Frontal cortex (tissue), 3 donors: ENCODE measurements at regions not wholly inside any gene's neighbourhood (a gene's known extent, or its start where the extent isn't known, plus 50 kb on each side); places are given as distances from the start of the nearest gene placed in this dataset.

Experiments used
- DNase-seq, 2 donors: peaks; one replicate each; pipeline ENCODE4 v3.0.0; 2012; ENCODE audit warnings: low spot score in 2 of 2
- FAIRE-seq: peaks from 2 replicates; lab custom pipeline; 2012; peaks lifted over from hg19 to GRCh38; lab: Jason Lieb, UNC
- donor health status: control.
- donor health status: control.
- donor health status: control.

DNA sequence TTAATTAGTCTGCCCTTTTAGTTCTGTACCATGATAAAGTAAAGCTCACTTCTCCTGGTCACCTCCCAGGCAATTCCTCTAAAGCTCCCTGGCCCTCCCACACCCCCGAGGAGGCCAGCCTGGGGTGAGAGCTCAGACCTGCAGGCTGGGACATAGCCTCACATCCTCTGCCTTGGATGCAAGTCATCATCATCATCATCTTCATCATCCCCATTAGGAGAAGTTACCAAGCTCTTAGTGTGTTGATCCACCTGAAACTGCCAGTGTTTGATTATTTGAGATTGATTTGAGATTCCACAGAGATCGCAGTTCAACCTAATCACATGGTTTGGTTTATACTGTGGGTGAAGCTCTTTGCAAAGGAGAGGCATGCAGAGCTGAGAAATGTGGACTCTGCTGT is 197.5 kb downstream of the CYLD start:
- no peak for FAIRE-seq

DNA sequence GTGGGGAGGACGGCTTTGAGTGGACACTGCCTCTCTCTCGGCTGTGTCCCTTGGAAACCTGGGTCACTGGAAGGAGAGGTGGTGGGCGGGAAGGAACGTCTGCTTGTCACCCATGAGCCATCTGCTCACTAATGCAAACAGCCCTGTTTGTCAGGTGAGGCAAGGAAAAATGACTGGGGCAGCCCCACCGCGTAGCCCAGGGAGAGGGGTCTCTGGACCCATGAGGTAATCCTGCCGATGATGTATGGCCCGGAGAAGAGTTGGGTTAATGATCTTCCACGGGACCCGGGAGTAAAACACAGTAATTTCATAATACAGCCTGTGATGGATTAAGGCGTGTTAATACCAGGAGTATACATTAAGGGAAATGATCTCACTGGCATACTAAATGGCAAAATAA is 197.0 kb downstream of the CYLD start:
- no peak for FAIRE-seq
- no peak for DNase-seq

More for the DNA sequence above, 197.5 kb downstream of the CYLD start:
- DNase-seq, result no peak

DNA sequence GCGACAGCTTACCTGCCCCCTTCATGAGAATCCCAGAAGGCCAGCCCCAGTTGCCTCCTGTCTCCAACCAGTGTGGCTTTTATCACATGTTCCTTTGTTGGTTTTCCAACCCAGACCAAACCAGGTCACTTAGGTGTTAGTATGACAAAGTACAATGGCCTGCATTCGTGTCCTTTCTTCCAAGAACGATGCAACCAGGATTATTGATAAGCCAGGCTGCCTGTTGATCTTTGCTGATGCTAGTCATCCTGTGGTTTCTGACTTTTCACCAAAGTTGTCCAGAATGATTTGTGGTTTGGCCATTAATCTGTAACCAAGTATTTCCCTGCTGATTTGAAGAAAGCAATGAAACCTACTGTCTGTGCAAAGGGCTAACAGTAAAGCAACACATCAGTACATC is 191.4 kb downstream of the CYLD start:
- FAIRE-seq, result no peak

DNA sequence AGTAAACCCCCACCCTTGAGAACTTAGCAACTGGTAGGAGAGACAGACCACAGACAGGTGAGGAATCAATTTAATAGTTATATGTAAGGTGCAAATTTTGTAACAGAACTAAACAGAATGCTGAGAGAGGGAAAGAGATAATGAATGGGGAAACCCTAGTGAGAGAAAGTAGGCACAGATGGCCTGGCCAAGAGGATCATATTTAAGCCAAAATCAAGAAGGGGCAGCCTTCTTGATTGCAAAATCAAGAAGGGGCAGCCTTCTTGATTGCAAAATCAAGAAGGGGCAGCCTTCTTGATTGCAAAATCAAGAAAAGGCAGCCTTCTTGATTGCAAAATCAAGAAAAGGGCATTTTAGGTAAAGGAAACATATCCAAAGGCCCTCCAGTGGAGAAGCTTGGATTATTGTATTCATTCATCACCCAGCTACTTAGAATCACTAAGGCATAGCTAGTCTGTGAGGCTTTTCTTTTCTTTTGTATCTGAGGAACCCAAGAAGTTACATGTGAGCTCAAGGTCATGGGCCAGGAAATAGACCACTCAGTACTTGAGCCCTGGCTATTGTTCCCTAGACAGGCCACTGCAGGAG is 190.6 kb downstream of the CYLD start:
- DNase-seq, result no peak
- FAIRE-seq, result no peak

More for the DNA sequence above, 191.4 kb downstream of the CYLD start:
- DNase-seq, result no peak

DNA sequence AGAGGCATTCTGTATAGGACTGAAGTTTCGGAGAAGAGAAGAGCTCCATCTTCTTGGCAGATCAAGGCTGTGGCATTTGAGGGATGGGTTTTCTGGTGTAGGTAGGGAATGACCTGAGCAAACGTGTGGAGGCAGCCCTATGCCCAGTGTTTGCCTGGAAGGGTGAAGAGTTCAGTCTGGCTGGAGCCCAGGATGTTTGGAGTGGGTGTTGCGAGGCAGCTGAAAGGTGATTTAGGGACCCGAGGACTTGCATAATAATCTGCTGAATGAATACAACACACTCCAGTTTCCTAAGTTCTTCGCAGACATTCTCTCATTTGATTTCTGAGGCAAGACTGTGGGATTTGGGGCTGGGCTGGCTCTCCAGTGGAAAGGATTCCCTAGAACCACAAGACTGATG is 186.2 kb downstream of the CYLD start:
- DNase-seq (no peak), FAIRE-seq (no peak)

DNA sequence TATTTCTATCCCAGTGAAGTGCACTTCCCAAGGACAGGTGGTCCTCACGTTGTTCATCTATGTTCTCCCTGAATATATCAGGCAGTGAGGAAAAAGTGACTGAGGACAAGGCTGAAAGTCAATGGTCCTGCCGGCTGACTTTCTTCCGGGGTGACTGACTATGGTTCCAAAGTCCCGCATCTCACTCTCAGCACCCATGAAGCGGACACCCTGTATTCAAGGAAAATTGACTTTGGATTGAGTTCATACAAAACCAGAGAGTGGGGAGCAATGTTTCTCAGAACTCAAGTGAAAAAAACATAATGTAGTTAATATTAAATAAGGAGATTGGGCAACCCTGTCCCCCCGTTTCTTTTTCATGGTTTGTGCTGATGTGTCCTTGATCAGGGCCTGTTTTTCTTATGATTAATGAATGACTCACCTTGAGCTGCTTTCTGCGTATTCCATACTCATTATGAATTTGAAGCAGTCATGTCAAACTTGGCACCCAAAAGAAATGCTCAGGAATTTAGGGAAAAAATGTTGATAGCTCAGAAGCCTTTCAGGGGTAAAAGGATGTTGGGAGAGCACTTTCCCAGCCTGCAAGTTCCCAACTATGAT is 184.0 kb downstream of the CYLD start:
- DNase-seq, result no peak

DNA sequence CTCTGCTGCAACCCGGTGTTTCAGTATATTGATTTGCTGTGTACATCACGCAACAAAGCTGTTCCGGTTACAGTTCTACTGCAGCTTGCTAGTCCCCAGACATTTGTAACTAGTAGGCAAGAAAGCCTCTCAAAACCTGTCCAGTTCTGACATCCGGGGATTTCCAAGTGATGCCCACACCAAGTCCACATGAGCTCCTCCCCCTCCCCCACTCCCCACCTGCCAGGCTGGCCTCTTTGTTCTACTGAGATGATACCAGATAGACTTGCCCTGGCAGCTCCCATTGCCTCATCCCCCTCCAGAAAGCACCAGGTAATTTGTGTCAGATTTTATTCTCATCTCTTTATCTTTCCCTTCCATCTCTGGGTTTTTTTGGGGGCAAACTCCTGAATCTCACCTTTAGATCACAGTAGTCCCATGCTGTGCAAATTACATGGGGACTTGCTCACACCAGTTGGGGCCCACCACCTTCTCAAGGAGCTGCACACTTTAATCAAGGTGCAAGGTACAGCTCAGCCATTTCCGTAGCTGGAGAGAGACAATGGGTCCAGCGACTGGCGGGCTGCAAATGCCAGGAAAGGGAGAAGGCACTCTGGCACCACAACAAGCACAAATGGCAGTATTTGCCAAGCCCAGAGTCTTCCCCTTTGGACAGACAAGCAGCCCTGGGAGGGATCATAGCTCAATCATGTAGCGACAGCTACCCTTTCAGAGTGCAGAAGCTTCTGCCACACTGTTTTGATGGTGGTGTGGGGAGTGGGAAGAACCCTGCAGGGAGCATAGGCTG is 183.1 kb downstream of the CYLD start:
- no peak for FAIRE-seq
- no peak for DNase-seq

More for the DNA sequence above, 184.0 kb downstream of the CYLD start:
- no peak for FAIRE-seq

DNA sequence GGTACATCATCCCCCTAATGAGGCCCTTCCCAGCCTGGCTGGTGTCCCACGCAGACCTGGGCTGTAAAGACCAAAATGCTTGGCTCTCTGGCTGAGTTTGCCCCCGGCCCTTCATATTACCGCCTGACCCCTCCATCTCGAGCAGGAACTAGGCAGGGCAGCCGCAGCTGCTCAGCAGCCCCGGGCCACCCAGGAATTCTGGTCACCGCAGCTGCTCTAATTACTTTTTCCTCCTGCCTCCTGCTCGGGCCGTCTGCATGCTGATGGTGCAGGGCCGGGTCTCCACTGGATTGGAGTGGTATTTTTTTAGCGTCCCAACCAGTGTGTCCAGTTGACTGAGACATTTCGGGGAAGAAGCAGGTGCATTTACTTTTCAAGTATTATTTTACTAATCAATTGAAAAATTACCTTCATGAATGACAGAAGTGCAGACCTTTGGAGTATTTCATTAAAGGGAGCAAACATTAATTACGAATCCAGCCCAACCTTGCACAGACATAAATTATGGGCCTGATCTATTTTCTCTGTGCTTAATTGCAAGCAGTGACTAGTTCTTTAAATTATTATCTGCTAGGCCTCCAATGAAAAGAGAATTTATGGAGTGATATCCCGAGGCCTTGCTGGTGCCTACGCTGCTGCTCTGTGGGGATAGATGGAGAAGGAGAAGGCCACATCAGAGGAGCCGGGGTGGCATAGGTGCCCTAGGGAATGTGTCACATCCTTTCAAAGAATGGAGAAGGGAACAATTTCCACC is 176.2 kb downstream of the CYLD start:
- no peak for DNase-seq

DNA sequence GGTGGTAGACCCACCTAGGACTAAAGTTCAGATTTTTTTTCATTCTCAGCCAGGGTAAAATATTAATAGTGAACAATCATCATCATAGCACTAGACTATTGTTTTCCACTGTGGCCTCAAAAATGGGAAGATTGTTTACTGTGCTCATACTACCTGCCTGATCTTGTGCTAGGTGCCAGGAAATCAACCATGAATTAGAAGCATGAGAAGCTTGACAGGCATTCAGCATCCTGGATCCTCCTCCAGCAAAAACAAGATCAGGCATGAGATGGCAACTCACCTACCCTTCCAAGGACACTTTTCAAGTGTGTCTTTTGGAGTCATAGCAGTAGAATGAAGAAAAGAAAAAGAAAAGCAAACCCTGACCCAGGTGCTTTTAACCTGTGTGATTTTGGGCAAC is 174.2 kb downstream of the CYLD start:
- DNase-seq, result no peak

More for the DNA sequence above, 176.2 kb downstream of the CYLD start:
- no peak for FAIRE-seq

DNA sequence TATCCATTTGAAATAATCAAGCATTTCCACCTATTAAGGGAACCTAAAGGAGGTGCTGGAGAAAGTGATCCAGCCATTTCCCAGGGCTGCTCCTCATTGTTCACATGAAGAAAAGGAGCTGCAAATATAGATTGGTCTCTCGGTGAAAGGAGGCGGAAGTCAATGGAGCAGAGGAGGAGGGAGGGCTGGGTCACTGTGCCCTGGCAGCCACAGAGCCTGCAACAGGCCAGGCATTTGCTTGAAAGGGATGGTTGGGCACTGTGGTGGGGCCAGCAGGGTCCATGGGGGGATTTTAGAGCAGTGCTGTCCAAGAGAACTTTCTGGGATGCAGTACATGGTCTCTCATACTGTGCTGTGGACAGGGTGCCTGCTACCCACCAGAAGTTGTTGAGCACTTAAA is 173.2 kb downstream of the CYLD start:
- DNase-seq (no peak), FAIRE-seq (no peak)

More for the DNA sequence above, 174.2 kb downstream of the CYLD start:
- FAIRE-seq, result no peak

DNA sequence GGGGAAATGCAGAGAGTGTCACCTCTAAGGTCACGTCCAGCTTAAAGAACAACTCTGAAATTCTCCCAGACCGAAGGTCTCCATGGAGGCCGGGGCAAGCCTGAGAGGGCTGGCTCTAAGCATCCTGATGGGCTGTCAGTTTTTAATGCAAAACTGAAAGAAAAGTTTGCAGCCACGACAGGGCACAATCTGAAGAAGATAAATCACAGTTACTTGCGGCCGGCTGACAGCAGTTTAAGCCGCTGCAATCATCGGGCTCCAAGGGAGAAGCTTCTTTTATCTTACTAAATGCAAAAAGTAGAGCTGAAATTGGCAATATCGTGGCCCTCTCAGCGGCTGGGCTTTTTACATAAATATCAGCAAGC is 168.8 kb downstream of the CYLD start:
- no peak for DNase-seq
- no peak for FAIRE-seq

DNA sequence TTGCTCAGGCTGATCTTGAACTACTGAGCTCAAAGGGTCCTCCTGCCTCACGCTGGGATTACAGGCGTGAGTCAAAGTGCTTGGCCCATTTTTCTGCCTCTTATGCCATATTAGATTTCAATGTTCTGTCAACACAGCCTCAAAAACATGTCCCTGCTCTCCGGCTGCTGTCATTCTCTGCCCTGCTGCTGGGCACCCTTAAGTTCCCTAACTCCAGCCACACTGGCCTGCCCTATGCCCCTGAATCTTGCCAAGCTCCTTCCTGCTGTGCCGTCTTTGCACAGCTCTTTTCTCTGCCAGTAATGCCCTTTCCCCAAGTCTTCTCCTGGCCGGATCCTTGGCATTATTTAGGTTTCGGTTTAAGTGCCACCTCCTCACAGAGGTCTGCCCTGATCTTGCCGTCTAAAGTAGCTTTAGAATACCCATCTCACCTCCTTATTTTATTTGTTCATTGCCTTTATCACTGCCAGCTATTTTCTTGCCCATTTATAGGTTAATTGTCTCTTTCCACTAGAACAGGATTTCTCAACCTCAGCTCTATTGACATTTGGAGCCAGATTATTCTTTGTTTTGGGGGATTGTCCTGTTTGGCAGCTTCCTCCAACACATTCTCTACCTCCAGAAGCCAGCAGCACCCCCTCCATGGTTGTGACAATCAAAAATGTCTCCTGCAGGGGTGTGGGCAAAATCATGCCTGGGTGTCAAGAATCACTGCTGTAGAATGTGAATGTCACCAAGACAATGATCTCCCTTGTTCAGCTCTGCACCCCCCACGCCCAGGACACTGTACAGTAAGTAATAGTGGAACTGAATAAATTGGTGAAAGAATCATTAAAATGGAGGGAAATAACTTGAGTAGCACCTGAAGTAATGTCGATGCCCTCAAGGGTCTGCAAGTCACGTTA is 168.2 kb downstream of the CYLD start:
- FAIRE-seq (no peak), DNase-seq (no peak)

DNA sequence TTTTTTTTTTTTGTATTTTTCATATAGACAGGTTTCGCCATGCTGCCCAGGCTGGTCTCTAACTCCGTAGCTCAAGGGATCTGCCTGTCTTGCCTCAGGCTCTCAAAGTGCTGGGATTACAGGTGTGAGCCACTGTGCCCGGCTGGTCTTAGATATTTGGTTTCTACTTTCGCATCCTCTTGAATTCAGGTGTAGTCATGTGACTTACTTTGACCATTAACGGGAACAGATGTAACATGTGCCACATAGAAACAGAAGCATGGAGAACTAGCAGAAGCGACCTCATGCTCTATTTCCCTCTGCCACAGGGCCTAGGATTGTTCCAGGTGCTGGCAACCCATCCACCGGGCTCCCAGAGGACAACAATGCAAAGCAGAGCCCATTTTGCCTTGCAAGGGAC is 166.6 kb downstream of the CYLD start:
- no peak for DNase-seq
- no peak for FAIRE-seq

DNA sequence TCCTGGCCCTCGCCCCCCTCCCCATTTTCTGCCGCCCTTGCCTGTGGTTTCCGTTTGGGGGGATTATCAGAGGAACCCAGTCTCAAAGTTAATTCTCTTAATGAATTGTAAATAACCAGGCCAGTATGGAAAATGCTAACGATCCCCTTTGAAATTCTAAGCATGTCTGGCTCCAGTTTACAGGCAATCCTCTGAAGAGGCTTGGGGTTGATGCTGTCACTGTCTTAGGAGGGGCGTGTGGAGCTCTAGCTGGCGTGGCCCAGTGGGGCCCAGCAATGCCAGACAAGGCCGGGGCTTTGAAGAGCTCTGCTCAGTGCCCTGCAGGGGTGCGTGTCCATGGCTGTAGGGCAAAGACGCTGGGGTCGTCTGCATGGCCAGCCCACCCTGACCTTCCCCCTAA is 164.6 kb downstream of the CYLD start:
- DNase-seq, result no peak

DNA sequence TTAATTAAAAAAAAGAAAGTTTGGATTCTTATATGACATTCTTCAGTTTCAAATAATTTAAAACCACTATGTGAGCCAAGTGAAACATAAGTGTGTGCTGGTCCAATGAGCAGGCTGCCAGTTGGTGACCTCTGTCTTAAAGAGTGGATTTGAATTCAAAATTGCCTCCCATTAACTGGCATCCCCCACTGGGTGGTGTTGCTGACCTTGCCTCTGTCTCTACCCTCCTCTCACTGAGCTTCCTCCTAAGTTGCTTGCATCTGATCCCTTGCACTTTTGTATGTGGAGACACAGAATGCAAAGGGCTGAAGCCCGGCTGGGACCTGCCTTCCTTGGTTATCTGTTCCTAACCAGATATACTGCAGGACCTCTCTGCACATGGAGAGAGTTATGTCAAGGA is 160.6 kb downstream of the CYLD start:
- FAIRE-seq, result no peak

More for the DNA sequence above, 164.6 kb downstream of the CYLD start:
- no peak for FAIRE-seq

DNA sequence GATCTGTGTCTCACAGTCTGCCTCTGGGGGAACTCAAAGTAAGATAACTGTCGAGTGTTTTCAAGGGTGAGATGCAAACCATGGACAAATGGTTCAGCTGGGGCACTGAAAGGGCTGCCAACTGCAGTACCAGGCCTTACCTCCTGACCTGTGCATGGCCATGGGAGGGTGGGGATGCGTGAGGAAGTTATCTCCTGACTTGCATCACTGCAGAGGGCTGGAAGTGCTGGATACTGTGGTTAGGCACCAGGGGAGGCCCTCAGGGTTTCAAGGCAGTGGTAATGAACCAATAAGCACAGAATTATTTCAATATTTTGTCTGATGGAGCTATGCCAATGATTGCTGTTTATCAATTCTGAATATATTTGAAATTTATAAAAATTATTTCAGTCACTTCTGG is 159.2 kb downstream of the CYLD start:
- DNase-seq (no peak), FAIRE-seq (no peak)

More for the DNA sequence above, 160.6 kb downstream of the CYLD start:
- peak in 1 of 2 donors; percentile 20 for DNase-seq

DNA sequence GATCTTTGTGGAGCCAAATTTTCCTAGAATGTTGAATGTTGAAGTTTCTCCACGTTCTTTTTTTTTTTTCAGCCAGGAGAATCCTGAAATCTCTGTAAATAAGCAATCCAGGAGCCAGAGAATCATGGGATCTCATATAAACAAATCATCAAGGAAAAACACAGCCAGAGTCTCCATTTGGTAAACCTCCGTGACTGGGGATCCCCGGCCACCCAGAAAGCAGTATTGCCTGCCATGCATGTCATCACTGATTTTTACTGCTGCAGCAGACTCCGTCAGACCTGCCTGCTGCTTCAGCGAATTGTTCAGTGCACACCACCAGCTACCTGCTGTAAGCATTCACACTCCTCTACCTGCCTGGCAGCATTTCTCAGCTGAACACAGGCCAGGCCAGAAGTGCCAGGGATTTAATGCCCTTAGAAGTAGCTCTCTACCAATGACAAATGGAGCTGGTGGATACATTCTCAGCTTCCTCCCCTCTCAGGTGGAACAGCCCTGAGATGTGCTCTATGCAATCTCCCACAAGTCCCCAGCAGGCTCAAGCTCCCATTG is 158.6 kb downstream of the CYLD start:
- DNase-seq, result no peak
- FAIRE-seq, result no peak

DNA sequence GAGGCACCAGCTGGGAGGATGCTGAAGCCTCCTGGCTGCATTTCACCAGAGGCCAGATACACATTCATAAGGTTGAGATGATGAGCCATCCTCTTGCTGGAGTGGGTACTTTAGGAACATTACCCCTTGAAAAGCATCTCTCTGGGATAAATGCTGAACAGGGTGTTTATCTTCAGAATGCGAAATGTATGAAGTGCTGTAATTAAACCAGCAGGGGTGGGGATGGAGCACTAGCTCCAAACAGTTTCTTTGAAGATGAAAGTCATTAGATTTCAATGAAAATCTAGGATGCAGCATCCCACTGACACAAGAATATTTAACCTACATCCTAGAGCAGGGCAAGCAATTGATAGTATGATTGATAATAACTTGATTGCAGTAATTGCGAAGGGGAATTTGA is 158.1 kb downstream of the CYLD start:
- DNase-seq (no peak), FAIRE-seq (no peak)

DNA sequence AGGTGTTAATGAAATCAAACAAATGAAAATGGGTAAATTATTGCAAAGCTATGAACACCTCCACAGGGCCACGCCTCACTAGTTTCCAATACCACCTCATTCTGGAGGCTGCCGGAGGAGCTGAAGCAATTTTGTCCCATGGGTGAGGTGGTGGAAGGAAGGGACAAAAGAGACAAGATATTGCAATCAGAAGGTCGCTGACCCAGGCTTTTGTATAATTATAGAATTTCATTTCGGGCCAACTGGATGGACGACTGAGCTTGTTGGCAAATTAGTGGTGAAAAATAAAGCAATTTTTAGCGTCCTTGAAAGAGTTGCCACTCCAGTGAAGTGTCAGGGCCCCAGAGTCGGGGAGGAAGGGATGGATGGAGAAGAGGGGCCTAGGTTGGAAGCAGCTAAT is 147.9 kb downstream of the CYLD start:
- DNase-seq, result no peak
- FAIRE-seq, result no peak
